Psoas muscle (tissue), 7 donors: ENCODE measurements at regions not wholly inside any gene's neighbourhood (a gene's known extent, or its start where the extent isn't known, plus 50 kb on each side); places are given as distances from the start of the nearest gene placed in this dataset.

Experiments used
- ATAC-seq, 4 donors: fragments of 200-7000 bp; cut with Tn5 transposase; one replicate each; pipeline ENCODE4 v1.9.1; 2020; ENCODE audit warnings: moderate library complexity in 3 of 4, mild to moderate bottlenecking in 2 of 4
- DNase-seq, 2 donors: peaks; one replicate each; pipeline ENCODE4 v3.0.0-alpha.2; 2020
- H3K27ac ChIP-seq: fragments of 200-600 bp; one replicate; pipeline ENCODE4 v1.8.0; 2022
- H3K27me3 ChIP-seq, 3 donors: fragments of 200-600 bp in 1 of 3; one replicate each; pipeline versions ENCODE4 v1.6.1 to v1.8.0; 2013 to 2022; ENCODE audit warnings: low read length in 2 of 3, mild to moderate bottlenecking in 2 of 3, moderate library complexity in 1 of 3; ENCODE audit not compliant: insufficient read depth in 3 of 3
- H3K36me3 ChIP-seq, 2 donors: fragments of 200-600 bp in 1 of 2; one replicate each; pipeline versions ENCODE4 v1.6.1 to v1.8.0; 2013 to 2022; ENCODE audit warnings: low read depth in 1 of 2, mild to moderate bottlenecking in 1 of 2, moderate library complexity in 1 of 2; ENCODE audit not compliant: insufficient read depth in 1 of 2
- H3K4me1 ChIP-seq: fragments of 200-600 bp; one replicate; pipeline ENCODE4 v1.8.0; 2022
- H3K4me3 ChIP-seq: fragments of 200-600 bp; one replicate; pipeline ENCODE4 v1.8.0; 2022; ENCODE audit warnings: mild to moderate bottlenecking
- H3K9me3 ChIP-seq: fragments of 200-600 bp; one replicate; pipeline ENCODE4 v1.8.0; 2022
- WGBS, 3 donors: extraction: QIAGEN DNeasy Blood & Tissue Kit; methylation state at CpG; one replicate each; pipeline versions ENCODE4 v1.1.6 to v1.1.7; 2013; 5-methylcytosine and 5-hydroxymethylcytosine counted together
- intact Hi-C, 2 donors: fragments of 100-400 bp; cut with DNase I; formaldehyde crosslinking; loops; one replicate each; pipeline versions ENCODE4 v1.11.0 to v1.14.2; 2022
- TF ChIP-seq, protein P1 (sequence below): fragments of 200-600 bp; IDR thresholded peaks from one replicate; pipeline ENCODE4 v1.8.0; 2022; ENCODE audit warnings: antibody characterized with exemption
- donor health status: healthy with polysubstance abuse.
- donor health status: DM: no; HTN: no; CAD: no; lungs with moderate emphysema.
- donor health status: Bipolar disorder and iron deficiency.
- donor health status: healthy.
- donor health status: DM: yes; HTN: yes; CAD: no.
- donor health status: DM: no; HTN: no; CAD: no.
- donor health status: DM: yes; HTN: yes; CAD: no.

DNA sequence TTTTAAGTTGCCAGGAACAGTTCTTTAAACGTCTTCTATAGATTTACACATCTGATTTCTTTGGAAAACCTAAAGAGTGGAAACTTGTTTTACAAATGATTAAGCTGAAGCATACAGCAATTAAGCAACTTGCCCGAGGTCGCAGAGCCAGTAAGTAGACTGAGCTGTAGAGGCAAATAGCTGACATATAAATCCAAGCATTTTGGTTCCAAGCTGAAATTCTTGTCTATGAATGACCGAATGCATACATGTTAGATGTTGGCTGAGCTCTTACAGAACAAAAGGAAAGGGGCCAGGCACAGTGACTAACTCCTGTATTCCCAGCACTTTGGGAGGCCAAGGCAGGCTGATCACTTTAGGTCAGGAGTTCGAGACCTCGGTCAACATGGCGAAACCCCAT, 101.8 kb upstream of the SGK1 start:
- Histone ChIP-seq H3K9me3 (no peaks in the 10 kb centered on the region), H3K4me1 (no peaks in the 10 kb centered on the region), H3K27me3 (no peaks in the 10 kb centered on the region), H3K27ac (no peak overlapping the region), H3K36me3 (no peaks in the 10 kb centered on the region), H3K4me3 (no peak overlapping the region)
- DNase-seq (no peak), ATAC-seq (no peak)
- intact Hi-C loops = no loop called here
- WGBS, 3 donors = 90 to 94% (median 93%) methylated on average over 7 of the region's 7 CpGs
- TF ChIP-seq, protein P1, sequence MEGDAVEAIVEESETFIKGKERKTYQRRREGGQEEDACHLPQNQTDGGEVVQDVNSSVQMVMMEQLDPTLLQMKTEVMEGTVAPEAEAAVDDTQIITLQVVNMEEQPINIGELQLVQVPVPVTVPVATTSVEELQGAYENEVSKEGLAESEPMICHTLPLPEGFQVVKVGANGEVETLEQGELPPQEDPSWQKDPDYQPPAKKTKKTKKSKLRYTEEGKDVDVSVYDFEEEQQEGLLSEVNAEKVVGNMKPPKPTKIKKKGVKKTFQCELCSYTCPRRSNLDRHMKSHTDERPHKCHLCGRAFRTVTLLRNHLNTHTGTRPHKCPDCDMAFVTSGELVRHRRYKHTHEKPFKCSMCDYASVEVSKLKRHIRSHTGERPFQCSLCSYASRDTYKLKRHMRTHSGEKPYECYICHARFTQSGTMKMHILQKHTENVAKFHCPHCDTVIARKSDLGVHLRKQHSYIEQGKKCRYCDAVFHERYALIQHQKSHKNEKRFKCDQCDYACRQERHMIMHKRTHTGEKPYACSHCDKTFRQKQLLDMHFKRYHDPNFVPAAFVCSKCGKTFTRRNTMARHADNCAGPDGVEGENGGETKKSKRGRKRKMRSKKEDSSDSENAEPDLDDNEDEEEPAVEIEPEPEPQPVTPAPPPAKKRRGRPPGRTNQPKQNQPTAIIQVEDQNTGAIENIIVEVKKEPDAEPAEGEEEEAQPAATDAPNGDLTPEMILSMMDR = no peak

DNA sequence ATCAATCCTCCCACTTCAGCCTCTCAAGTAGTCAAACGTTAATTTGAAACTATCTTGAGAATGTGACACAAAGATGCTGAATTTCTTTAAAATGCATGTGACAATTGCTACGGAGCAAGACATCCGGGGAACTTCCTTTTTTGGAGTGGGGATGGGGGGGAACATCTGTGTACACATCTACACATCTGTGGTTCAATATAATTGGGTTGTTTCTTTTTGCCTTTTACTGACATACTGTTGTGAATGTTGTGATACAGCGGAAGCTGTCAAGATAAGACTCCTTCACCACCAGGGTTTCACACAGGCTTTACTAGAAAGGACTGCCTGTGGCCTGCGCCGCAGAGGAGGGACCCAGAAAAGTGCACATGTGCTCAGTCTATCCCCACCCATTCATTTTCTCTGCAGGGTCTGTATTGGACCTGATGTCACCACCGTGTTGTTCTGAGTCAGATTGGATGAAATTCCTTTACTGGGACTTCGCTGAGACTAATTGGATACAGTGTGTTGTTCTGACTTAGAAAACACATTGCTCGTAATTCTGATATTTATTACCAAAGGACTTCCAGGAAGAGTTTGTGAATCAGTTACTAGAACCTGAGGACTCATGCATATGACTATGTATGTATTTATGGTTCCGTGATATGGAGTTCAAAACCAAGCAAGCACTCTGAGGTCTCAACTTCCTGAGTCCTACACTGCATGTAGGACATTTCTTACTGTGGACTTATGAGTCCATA, 98.7 kb upstream of the SGK1 start:
- WGBS, 3 donors = 66 to 72% (median 70%) methylated on average over 10 of the region's 10 CpGs
- intact Hi-C loops = no loop called here
- peak in 1 of 4 donors; percentile 33 for ATAC-seq
- Histone ChIP-seq H3K27me3 (no peaks in the 10 kb centered on the region), H3K4me1 (no peaks in the 10 kb centered on the region), H3K27ac (no peak overlapping the region), H3K9me3 (no peaks in the 10 kb centered on the region), H3K4me3 (no peak overlapping the region), H3K36me3 (no peaks in the 10 kb centered on the region)
- no peak for DNase-seq
- TF ChIP-seq, protein P1 = no peak

DNA sequence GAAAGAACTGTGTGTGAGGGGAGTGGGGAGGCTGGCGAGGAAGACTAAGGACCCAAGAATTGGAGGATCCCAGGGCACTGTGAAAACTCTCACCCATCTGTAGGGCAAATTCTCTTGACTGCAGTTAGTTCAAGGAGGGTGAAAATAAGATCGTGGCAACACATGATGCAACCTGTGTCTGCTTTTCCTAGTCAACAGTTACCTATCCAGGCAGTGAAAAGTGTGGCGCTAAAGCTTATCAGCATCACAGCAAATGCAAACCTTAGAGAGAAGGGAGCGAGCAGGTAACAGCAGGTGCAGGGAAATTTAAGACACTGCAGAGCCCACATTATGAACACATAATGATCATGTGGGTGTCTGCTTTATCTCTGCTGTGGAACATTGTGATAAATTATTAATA, 97.7 kb upstream of the SGK1 start:
- ATAC-seq = no peak
- Histone ChIP-seq H3K27ac (no peak overlapping the region), H3K4me1 (no peaks in the 10 kb centered on the region), H3K27me3 (no peaks in the 10 kb centered on the region), H3K36me3 (no peaks in the 10 kb centered on the region), H3K4me3 (no peak overlapping the region), H3K9me3 (no peaks in the 10 kb centered on the region)
- WGBS, 3 donors = 77 to 88% (median 84%) methylated on average over 4 of the region's 4 CpGs
- DNase-seq = no peak
- TF ChIP-seq, protein P1 = no peak
- intact Hi-C loops = no loop called here

DNA sequence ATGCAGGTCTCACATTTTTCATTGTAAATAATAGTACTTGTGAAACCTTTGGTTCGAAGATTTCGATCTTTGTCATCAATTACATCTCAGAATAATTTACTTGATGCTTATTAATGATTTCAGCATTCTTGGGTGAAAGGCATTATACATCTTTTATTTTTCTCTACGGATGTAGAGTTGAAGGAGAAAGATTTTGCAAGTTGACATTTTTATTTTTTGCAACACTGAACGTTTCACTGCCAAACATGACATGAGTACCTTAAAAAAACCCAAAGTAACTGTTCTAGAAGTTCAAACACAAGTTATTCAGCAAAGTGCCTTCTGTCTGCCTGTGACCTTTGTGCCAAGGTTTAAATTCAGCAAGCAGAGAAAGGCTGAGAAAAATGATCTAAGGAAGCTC, 97.3 kb upstream of the SGK1 start:
- intact Hi-C loops = no loop called here
- H3K36me3 ChIP-seq = no peaks in the 10 kb centered on the region
- no peaks in the 10 kb centered on the region for H3K4me1 ChIP-seq
- DNase-seq (no peak), ATAC-seq (no peak)
- no peak overlapping the region for H3K27ac ChIP-seq
- no peak overlapping the region for H3K4me3 ChIP-seq
- H3K9me3 ChIP-seq = no peaks in the 10 kb centered on the region
- H3K27me3 ChIP-seq = no peaks in the 10 kb centered on the region
- TF ChIP-seq, protein P1 = no peak
- 55 to 60% (median 58%) methylated on average over 4 of the region's 4 CpGs for WGBS, 3 donors

DNA sequence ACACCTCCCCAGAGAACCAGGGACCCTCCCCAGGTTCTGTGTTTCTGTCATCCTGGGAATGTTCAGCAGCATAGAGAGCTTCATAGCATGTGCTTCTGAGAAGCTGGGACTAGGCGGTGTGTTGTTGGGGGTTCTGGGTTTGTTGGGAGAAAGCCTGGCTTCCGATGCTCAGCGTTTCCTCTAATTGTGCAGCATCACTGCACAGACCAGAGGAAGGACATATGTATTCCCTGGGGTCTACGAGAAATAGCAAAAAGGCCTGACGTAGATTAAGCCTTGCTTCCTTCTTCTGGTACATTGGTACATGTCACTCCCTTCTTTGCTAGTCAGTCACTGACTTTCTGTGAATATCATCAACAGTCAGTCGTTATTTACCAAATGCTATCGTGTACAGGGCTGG, 96.9 kb upstream of the SGK1 start:
- 65 to 76% (median 69%) methylated on average over 7 of the region's 7 CpGs for WGBS, 3 donors
- ATAC-seq (peak in 1 of 4 donors; percentile 30), DNase-seq (no peak)
- Histone ChIP-seq H3K27me3 (no peaks in the 10 kb centered on the region), H3K36me3 (no peaks in the 10 kb centered on the region), H3K4me3 (no peak overlapping the region), H3K4me1 (no peaks in the 10 kb centered on the region), H3K9me3 (no peaks in the 10 kb centered on the region), H3K27ac (no peak overlapping the region)
- TF ChIP-seq, protein P1 = no peak
- intact Hi-C loops = no loop called here
